SH-SY5Y (cell line): ENCODE measurements at regions not wholly inside any gene's neighbourhood (a gene's known extent, or its start where the extent isn't known, plus 50 kb on each side); places are given as distances from the start of the nearest gene placed in this dataset.

Source experiments
- GATA2 ChIP-seq: IDR thresholded peaks from 2 replicates; pipeline ENCODE4 v1.6.1; 2011; ENCODE audit warnings: mild to moderate bottlenecking, low read depth, low read length
- GATA3 ChIP-seq: IDR thresholded peaks from 2 replicates; pipeline ENCODE4 v1.6.1; 2011; ENCODE audit warnings: low read depth, mild to moderate bottlenecking, low read length, moderate library complexity

DNA sequence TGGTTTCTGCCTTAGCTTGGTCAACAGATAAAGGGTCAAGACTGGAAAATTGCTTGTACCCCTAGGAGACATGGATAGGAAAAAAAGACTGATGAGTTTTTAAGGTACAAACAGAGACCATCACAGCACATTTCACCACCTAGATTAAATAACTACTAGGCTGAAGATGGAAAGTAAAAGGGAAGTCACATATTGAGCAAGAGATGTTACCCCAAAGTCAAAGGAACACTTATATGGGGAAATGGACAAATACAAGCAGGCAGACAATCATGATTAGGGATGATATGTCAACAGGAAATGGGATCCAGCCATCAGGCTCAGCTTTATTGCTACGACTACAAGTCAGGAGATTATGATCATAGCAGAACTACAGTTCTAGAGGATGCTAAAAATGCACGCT is 1643.1 kb upstream of the CELF4 start:
- no peak for TF ChIP-seq GATA3
- no peak for TF ChIP-seq GATA2
